GM23338 (cell line): ENCODE measurements at regions not wholly inside any gene's neighbourhood (a gene's known extent, or its start where the extent isn't known, plus 50 kb on each side); places are given as distances from the start of the nearest gene placed in this dataset.

Source experiments
- EZH2 ChIP-seq: fragments of 200-600 bp; sonication (generic); IDR thresholded peaks from one replicate; pipeline ENCODE4 v1.8.0; 2017; ENCODE audit warnings: antibody characterized with exemption, mild to moderate bottlenecking, low read depth; ENCODE audit not compliant: unreplicated experiment
- EZH2phosphoT487 ChIP-seq: fragments of 200-600 bp; sonication (generic); IDR thresholded peaks from one replicate; pipeline ENCODE4 v1.8.1; 2018; ENCODE audit warnings: antibody characterized with exemption; ENCODE audit not compliant: unreplicated experiment
- JUNB ChIP-seq: IDR thresholded peaks from one replicate; pipeline ENCODE4 v1.6.1; 2016; ENCODE audit warnings: antibody characterized with exemption; ENCODE audit not compliant: unreplicated experiment
- POLR2AphosphoS5 ChIP-seq: IDR thresholded peaks from 2 replicates; pipeline ENCODE4 v1.6.1; 2016; ENCODE audit warnings: antibody characterized with exemption, low read depth
- ZNF114 ChIP-seq: fragments of 250-450 bp; sonication (Bioruptor Pico); IDR thresholded peaks from 2 replicates; pipeline ENCODE4 v1.5.0; 2020; ENCODE audit warnings: mild to moderate bottlenecking, moderate library complexity
- TF ChIP-seq, protein P1 (sequence below), 2 experiments: fragments of 200-600 bp in 1 of 2; sonication (generic) in 1 of 2; conservative IDR thresholded peaks; 2 replicates each; pipeline versions ENCODE4 v1.5.1 to v1.6.1; 2016 to 2017; ENCODE audit warnings: antibody characterized with exemption in 2 of 2, low read depth in 2 of 2, mild to moderate bottlenecking in 2 of 2, moderate library complexity in 1 of 2
- TF ChIP-seq, protein P2 (sequence below): IDR thresholded peaks from one replicate; pipeline ENCODE4 v1.6.1; 2018; ENCODE audit warnings: antibody characterized with exemption; ENCODE audit not compliant: unreplicated experiment
- TF ChIP-seq, protein P3 (sequence below): IDR thresholded peaks from 2 replicates; pipeline ENCODE4 v1.6.1; 2016; ENCODE audit warnings: antibody characterized with exemption

DNA sequence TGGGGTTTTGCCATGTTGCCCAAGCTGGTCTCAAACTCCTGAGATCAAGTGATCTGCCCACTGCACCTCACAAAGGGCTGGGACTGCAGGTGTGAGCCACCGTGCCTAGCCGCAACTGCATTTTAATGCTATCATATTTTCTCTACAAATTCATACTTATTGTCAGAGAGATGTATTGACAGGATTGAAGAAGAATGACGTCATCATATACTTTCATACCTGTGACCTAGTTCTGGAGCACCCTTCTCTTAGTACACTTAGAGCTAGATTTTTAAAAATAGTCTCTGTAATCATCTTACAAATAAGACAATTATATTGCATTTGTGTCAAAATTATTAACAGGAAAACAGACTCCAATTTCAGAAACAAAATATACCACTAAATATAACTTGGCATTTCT lies 242.8 kb upstream of the PDZRN3 start:
- TF ChIP-seq ZNF114 (CRISPR knock-in tag), result no peak
- TF ChIP-seq, protein P1, sequence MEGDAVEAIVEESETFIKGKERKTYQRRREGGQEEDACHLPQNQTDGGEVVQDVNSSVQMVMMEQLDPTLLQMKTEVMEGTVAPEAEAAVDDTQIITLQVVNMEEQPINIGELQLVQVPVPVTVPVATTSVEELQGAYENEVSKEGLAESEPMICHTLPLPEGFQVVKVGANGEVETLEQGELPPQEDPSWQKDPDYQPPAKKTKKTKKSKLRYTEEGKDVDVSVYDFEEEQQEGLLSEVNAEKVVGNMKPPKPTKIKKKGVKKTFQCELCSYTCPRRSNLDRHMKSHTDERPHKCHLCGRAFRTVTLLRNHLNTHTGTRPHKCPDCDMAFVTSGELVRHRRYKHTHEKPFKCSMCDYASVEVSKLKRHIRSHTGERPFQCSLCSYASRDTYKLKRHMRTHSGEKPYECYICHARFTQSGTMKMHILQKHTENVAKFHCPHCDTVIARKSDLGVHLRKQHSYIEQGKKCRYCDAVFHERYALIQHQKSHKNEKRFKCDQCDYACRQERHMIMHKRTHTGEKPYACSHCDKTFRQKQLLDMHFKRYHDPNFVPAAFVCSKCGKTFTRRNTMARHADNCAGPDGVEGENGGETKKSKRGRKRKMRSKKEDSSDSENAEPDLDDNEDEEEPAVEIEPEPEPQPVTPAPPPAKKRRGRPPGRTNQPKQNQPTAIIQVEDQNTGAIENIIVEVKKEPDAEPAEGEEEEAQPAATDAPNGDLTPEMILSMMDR (conservative IDR thresholded peaks at IDR 0.05; ENCODE audit: low read depth in 2 of 2), result no peak
- no peak for TF ChIP-seq JUNB
- no peak for TF ChIP-seq EZH2
- TF ChIP-seq POLR2AphosphoS5, result no peak
- TF ChIP-seq, protein P2, sequence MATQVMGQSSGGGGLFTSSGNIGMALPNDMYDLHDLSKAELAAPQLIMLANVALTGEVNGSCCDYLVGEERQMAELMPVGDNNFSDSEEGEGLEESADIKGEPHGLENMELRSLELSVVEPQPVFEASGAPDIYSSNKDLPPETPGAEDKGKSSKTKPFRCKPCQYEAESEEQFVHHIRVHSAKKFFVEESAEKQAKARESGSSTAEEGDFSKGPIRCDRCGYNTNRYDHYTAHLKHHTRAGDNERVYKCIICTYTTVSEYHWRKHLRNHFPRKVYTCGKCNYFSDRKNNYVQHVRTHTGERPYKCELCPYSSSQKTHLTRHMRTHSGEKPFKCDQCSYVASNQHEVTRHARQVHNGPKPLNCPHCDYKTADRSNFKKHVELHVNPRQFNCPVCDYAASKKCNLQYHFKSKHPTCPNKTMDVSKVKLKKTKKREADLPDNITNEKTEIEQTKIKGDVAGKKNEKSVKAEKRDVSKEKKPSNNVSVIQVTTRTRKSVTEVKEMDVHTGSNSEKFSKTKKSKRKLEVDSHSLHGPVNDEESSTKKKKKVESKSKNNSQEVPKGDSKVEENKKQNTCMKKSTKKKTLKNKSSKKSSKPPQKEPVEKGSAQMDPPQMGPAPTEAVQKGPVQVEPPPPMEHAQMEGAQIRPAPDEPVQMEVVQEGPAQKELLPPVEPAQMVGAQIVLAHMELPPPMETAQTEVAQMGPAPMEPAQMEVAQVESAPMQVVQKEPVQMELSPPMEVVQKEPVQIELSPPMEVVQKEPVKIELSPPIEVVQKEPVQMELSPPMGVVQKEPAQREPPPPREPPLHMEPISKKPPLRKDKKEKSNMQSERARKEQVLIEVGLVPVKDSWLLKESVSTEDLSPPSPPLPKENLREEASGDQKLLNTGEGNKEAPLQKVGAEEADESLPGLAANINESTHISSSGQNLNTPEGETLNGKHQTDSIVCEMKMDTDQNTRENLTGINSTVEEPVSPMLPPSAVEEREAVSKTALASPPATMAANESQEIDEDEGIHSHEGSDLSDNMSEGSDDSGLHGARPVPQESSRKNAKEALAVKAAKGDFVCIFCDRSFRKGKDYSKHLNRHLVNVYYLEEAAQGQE, result no peak
- TF ChIP-seq EZH2phosphoT487, result no peak
- TF ChIP-seq, protein P3, sequence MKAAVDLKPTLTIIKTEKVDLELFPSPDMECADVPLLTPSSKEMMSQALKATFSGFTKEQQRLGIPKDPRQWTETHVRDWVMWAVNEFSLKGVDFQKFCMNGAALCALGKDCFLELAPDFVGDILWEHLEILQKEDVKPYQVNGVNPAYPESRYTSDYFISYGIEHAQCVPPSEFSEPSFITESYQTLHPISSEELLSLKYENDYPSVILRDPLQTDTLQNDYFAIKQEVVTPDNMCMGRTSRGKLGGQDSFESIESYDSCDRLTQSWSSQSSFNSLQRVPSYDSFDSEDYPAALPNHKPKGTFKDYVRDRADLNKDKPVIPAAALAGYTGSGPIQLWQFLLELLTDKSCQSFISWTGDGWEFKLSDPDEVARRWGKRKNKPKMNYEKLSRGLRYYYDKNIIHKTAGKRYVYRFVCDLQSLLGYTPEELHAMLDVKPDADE, result no peak
